HCT116 (cell line): ENCODE measurements at regions not wholly inside any gene's neighbourhood (a gene's known extent, or its start where the extent isn't known, plus 50 kb on each side); places are given as distances from the start of the nearest gene placed in this dataset.

Source experiments
- CBX3 ChIP-seq: IDR thresholded peaks from 2 replicates; pipeline ENCODE4 v1.6.1; 2012; ENCODE audit warnings: low read depth
- EZH2 ChIP-seq: fragments of 200-600 bp; sonication (generic); IDR thresholded peaks from 2 replicates; pipeline ENCODE4 v1.6.1; 2017; ENCODE audit warnings: antibody characterized with exemption, mixed run types
- EZH2phosphoT487 ChIP-seq: fragments of 200-600 bp; IDR thresholded peaks from 2 replicates; pipeline ENCODE4 v1.6.1; 2018; ENCODE audit warnings: antibody characterized with exemption, borderline replicate concordance
- POLR2A ChIP-seq: IDR thresholded peaks from 2 replicates; pipeline ENCODE4 v1.7.0; 2011; ENCODE audit warnings: borderline replicate concordance; ENCODE audit not compliant: insufficient read depth, insufficient read length; ENCODE audit errors: extremely low read depth
- POLR2AphosphoS5 ChIP-seq: IDR thresholded peaks from 2 replicates; pipeline ENCODE4 v1.6.1; 2011; ENCODE audit warnings: mild to moderate bottlenecking, low read depth, low read length, moderate library complexity
- RAD21 ChIP-seq: IDR thresholded peaks from 2 replicates; pipeline ENCODE4 v1.6.1; 2012; ENCODE audit warnings: low read depth, mild to moderate bottlenecking
- REST ChIP-seq: IDR thresholded peaks from 2 replicates; pipeline ENCODE4 v1.6.1; 2012; ENCODE audit warnings: low read depth
- SIN3A ChIP-seq: IDR thresholded peaks from 2 replicates; pipeline ENCODE4 v1.6.1; 2012; ENCODE audit warnings: low read depth
- SRF ChIP-seq: IDR thresholded peaks from 2 replicates; pipeline ENCODE4 v1.6.1; 2012; ENCODE audit warnings: low read depth
- ZBTB33 ChIP-seq: IDR thresholded peaks from 2 replicates; pipeline ENCODE4 v1.6.1; 2011; ENCODE audit warnings: mild to moderate bottlenecking, low read length, moderate library complexity; ENCODE audit not compliant: insufficient replicate concordance; ENCODE audit errors: extremely low read depth
- ZFX ChIP-seq: fragments of 450-650 bp; IDR thresholded peaks from 2 replicates; pipeline ENCODE4 v1.6.1; 2017
- ZNF274 ChIP-seq: fragments of 200-500 bp; sonication (Bioruptor generic); IDR thresholded peaks from 2 replicates; pipeline ENCODE4 v1.6.1; 2014; ENCODE audit warnings: mild to moderate bottlenecking, low read depth, low read length, inconsistent platforms
- TF ChIP-seq, protein P1 (sequence below), 3 experiments: fragments of 200-600 bp in 1 of 3; sonication (generic) in 1 of 3; IDR thresholded peaks in 2 of 3; conservative IDR thresholded peaks in 1 of 3; 2 replicates each; pipeline ENCODE4 v1.5.1; 2012 to 2017; ENCODE audit warnings: low read depth in 2 of 3, low read length in 2 of 3, antibody characterized with exemption in 1 of 3, borderline replicate concordance in 1 of 3, control low read depth in 1 of 3, mild to moderate bottlenecking in 1 of 3, mixed read lengths in 1 of 3, mixed run types in 1 of 3, moderate library complexity in 1 of 3; ENCODE audit not compliant: insufficient read depth in 1 of 3
- TF ChIP-seq, protein P2 (sequence below): IDR thresholded peaks from 2 replicates; pipeline ENCODE4 v1.6.1; 2012

DNA sequence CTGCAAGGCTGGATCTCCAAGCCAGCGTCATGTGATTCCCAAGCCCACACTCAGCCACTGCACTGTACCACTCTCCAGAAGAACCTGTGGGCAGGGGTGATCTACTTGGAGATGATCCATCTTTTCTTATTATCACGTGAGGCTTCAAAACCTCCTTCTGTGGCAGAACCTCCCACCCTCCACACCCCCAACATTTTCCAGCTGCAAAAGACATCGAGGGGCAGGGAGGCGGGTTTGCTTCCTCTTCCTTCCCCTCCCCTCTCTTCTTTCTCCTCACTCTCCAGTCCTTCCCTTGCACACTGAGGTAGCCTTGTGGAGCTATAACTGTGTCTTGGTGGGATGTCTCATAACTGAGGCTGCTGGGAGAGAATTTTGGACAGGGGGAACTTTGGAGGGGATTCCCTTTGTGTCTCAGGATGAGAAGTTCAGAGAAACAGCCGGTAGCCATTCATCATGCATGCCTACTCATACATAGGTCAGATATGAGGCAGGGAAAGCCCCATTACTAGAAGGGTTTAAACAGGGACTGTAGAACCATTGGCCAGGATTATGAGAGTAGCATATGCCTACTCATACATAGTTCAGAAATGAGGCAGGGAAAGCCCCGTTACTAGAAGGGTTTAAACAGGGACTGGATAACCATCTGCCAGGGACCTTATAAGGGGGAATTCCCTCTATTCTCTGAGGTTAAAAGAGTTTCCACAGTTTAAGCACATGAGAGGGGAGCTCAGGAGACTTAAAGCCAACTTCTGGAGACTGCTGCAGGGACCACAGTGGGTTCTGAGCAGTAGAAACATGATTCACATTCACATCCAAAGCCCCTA lies 420.7 kb upstream of the CADM1 start:
- no peak for TF ChIP-seq POLR2A
- TF ChIP-seq ZNF274: no peak
- TF ChIP-seq, protein P1, sequence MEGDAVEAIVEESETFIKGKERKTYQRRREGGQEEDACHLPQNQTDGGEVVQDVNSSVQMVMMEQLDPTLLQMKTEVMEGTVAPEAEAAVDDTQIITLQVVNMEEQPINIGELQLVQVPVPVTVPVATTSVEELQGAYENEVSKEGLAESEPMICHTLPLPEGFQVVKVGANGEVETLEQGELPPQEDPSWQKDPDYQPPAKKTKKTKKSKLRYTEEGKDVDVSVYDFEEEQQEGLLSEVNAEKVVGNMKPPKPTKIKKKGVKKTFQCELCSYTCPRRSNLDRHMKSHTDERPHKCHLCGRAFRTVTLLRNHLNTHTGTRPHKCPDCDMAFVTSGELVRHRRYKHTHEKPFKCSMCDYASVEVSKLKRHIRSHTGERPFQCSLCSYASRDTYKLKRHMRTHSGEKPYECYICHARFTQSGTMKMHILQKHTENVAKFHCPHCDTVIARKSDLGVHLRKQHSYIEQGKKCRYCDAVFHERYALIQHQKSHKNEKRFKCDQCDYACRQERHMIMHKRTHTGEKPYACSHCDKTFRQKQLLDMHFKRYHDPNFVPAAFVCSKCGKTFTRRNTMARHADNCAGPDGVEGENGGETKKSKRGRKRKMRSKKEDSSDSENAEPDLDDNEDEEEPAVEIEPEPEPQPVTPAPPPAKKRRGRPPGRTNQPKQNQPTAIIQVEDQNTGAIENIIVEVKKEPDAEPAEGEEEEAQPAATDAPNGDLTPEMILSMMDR (IDR thresholded peaks at IDR 0.05 in 2 of 3, conservative IDR thresholded peaks at IDR 0.05 in 1 of 3; ENCODE audit: borderline replicate concordance in 1 of 3, insufficient read depth in 1 of 3, low read depth in 2 of 3, low read length in 2 of 3): no peak
- no peak for TF ChIP-seq EZH2
- no peak for TF ChIP-seq SRF
- TF ChIP-seq CBX3: no peak
- no peak for TF ChIP-seq RAD21
- TF ChIP-seq ZFX: no peak
- no peak for TF ChIP-seq POLR2AphosphoS5
- no peak for TF ChIP-seq EZH2phosphoT487
- no peak for TF ChIP-seq REST
- TF ChIP-seq ZBTB33: no peak
- TF ChIP-seq, protein P2, sequence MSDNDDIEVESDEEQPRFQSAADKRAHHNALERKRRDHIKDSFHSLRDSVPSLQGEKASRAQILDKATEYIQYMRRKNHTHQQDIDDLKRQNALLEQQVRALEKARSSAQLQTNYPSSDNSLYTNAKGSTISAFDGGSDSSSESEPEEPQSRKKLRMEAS: no peak
- TF ChIP-seq SIN3A: no peak
